ENCODE measurements at regions not wholly inside any gene's neighbourhood (a gene's known extent, or its start where the extent isn't known, plus 50 kb on each side); places are given as distances from the start of the nearest gene placed in this dataset.
"Not testable (repeated sequence)": the region's sequence is repeated elsewhere in the genome, so short reads cannot be mapped to it uniquely, and the experiment has no call there.

- no peak for FAIRE-seq
These were observed 75.3 kb downstream of the TMEM167A start for GRCh38 chr5:83001796-83002381.

- FAIRE-seq, result no peak
These were observed 76.3 kb downstream of the TMEM167A start for GRCh38 chr5:83000922-83001321.

- FAIRE-seq, result no peak
These were observed 76.8 kb downstream of the TMEM167A start for GRCh38 chr5:83000428-83000827.

DNA sequence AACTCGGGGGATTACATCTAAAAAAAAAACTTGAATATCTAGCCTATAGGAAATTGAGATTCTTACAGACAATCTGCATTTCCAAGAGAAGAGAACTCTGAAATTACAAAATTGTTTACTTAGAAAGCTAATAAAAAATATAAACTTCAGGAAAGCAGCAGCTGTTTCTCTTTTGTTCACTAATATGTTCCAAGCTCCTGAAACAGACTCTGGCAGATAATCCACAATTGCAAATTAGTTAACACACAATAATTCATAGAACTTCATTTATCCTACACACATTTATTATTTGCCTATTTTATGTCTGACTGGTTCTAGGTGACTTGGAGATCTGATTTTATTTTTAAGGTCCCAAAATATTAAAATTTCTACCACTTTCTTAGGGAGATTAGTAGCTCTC lies 83.8 kb downstream of the TMEM167A start:
- FAIRE-seq, result no peak

DNA sequence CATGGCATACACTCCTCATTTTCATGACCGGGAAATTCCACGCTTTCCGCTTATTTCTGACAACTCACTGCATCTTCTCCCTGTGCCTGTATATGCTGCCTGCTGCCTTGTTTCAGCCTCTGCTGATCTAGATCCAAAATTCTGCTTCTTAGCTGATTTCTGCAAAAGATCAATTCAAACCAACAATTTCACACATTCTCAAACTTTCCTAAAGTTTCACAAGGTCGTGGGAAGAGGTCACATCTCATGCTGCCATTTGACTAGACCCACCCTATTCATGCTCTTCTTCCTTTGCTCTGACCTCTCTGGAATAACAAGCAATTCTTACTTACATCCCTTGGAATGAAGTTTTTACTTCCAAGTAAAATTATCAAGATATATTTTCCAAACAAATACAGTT lies 84.5 kb downstream of the TMEM167A start:
- FAIRE-seq, result no peak

DNA sequence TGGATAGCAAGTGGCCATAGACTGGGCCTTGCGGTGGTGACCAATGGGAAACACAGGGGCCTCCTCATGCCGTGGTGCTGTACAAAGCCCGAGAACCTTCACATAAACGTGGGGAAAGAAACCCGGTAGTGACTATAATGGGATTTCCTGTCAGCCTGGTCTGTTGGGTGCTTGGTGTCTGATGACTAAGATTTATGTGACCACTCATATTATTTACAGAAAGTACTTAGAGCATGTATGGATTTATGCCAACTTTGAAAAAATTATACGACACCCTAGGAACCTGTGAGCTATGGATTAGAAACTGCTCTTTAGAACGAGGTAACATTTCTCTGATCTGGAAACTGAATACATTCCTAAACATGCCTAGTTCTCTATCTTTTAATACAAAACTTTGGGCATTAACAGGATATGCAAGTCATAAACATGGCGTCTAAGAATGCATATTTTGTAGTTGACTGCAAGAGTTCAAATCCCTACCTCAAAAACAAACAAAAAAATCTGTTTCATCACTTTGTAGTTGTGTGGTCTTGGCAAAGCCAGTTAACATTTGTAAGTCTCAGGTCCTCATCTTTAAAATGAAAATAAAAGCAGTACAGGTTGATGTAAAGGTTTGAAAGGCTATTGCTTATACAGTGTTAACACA lies 85.4 kb downstream of the TMEM167A start:
- no peak for FAIRE-seq

GRCh38 chr5:82991059-82991458 lies 86.1 kb downstream of the TMEM167A start:
- no peak for FAIRE-seq

GRCh38 chr5:82987188-82987587 lies 90.0 kb downstream of the TMEM167A start:
- no peak for FAIRE-seq

DNA sequence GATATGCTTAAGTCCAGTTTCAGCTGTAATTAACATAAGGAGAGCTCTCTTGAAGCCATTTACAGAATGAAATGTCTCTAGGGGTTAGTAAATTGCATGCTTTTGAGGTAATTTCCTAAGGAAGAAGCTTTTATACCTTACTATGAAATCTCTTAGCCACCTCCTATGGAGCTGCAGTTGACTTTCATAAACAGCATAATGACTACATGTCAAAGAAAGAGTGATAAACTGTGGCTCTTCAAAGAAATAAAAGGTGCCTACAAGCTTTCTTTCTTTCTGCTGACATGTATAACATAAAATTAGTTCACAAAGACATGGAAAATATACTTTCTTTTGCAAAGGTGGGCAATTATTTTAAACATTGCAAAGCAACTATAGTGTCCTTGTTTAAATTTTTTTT lies 90.8 kb downstream of the TMEM167A start:
- no peak for FAIRE-seq

DNA sequence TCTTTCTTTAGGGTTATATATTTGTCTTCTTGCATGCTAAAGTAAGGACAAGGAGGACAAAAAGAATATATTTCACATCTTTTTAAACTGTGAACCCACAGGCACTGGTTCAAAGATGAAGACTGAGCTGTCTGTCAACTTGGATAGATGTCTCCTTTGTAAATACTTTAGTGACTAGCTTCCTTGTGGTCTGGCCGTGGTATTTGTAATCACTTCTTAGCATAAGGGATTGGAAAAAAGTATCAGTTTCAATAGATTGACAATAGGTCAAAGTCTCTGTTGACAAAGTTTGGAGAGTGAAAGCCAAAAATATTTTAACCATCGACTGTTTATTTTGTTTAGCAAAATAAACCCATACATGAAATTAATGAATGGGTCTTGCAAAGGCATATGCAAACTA lies 91.4 kb downstream of the TMEM167A start:
- no peak for FAIRE-seq

- FAIRE-seq, result no peak
These were observed 92.1 kb downstream of the TMEM167A start for GRCh38 chr5:82984786-82985735.

- FAIRE-seq, result no peak
These were observed 94.3 kb downstream of the TMEM167A start for GRCh38 chr5:82982846-82983245.

GRCh38 chr5:82976887-82977286 lies 100.3 kb downstream of the TMEM167A start:
- not testable (repeated sequence) for FAIRE-seq

DNA sequence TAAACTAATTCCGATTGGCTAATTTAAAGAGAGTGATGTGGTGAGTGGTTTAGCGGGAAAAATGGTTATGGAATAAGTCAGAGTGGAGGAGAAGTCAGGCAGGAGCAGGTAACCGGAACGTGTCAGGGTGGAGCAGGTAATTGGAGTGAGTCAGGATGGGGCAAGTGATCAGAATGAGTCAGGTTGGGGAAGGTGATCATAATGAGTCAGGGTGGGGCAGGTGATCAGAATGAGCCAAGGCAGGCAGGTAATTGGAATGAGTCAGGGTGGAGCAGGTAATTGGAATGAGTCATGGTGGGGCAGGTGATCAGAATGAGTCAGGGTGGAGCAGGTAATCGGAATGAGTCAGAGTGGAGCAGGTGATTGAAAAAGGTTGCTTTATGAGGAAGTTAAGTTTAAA lies 101.4 kb downstream of the TMEM167A start:
- no peak for FAIRE-seq

DNA sequence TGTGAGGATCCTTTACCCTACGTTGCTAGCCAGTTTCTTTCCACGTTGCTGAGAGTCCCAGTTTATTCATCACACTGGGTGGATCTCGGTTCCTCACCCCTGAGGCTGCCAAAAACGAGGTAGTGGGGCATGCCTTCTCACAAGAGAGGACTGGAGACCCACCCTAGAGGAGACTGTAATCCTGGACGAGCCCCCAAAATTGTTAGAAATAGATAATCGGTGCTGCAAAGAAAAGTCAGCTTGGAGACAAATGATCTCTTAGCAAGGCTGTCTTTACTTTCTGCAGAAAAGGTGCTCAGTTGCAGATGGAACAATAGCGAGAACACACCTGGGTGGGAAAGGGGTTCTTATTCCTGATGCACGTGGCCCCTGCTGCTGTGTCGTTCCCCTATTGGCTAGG lies 101.8 kb downstream of the TMEM167A start:
- no peak for FAIRE-seq

DNA sequence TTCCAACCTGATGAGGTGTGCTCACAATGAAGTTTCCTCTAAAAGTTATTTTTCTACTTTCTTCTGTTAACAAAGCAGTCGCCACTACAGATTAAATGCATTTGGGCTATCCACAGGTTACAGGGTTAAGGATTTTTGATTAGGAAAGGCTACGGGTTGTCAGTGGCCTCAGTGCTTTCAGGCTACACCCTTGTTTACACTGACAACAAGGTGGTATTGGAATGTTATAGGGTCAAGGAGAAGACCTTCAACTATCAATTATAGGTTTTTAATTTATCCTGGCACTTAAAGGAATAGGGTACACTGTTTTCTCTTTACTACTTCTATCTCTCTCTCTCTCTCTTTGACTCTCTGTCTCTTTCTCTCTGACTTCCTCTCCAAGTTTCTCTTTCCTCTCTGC lies 102.8 kb downstream of the TMEM167A start:
- not testable (repeated sequence) for FAIRE-seq

- no peak for FAIRE-seq
These were observed 105.3 kb downstream of the TMEM167A start for GRCh38 chr5:82971901-82972300.

- FAIRE-seq, result not testable (repeated sequence)
These were observed 106.0 kb downstream of the TMEM167A start for GRCh38 chr5:82971034-82971806.

- FAIRE-seq, result not testable (repeated sequence)
These were observed 107.8 kb downstream of the TMEM167A start for GRCh38 chr5:82969221-82969976.

DNA sequence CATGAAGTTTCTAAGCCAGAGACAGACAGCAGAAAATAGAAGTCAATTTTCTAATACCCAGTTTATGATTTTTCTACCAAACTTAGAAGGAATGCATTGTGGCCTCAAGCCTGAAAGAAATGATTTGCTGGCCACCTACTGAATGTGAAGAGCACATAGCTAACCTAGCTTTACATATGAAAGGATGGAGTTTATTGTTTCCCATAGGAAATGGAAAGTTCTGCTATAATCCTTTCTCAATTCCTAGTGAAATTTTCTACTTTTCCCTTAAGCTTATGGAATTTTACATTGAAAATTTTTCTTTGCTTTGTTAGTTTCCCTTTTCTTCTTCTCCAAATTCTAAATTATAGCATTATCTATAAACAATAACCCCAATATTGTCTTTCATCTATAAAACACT lies 110.1 kb downstream of the TMEM167A start:
- FAIRE-seq, result no peak

GRCh38 chr5:82959466-82959865 lies 117.7 kb downstream of the TMEM167A start:
- FAIRE-seq, result no peak

DNA sequence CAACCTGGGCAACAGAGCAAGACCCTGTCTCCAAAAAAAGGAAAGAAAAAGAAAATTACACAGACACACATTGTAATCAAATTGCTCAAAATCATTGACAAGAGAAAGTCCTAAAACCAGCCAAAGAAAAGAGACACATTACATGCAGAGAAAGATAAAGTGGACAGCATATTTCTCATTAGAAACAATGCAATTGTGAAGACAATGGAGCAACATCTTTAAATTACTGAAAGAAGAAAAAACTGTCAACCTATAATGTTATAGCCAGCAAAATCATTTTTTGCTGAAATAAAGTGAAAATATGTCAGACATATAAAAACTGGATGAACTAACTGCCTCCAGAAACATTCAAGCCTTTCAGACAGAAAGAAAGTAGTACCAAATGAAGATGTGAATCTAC lies 120.6 kb downstream of the TMEM167A start:
- no peak for FAIRE-seq

Measured in islet of Langerhans (tissue), 1 donor.